GM21447 (cell line): ENCODE measurements at regions not wholly inside any gene's neighbourhood (a gene's known extent, or its start where the extent isn't known, plus 50 kb on each side); places are given as distances from the start of the nearest gene placed in this dataset.
"Not testable (repeated sequence)": the region's sequence is repeated elsewhere in the genome, so short reads cannot be mapped to it uniquely, and the experiment has no call there.

Source experiments
- ATAC-seq: cut with Tn5 transposase; IDR thresholded peaks from one replicate; pipeline ENCODE4 v1.9.1; 2021; ENCODE audit not compliant: unreplicated experiment

- ATAC-seq = not testable (repeated sequence)
Observed at GRCh38 chr6:30807566-30807965, 63.2 kb upstream of the IER3 start.

GRCh38 chr6:30806581-30807183 is 62.3 kb upstream of the IER3 start:
- no peak for ATAC-seq

- no peak for ATAC-seq
Observed at GRCh38 chr6:30804333-30804732, 60.0 kb upstream of the IER3 start.

- ATAC-seq = no peak
Observed at GRCh38 chr6:30802731-30803130, 58.4 kb upstream of the IER3 start.

- no peak for ATAC-seq
Observed at GRCh38 chr6:30801950-30802349, 57.6 kb upstream of the IER3 start.

GRCh38 chr6:30800871-30801270 is 56.5 kb upstream of the IER3 start:
- ATAC-seq = no peak

GRCh38 chr6:30799210-30799609 is 54.9 kb upstream of the IER3 start:
- ATAC-seq = no peak

- no peak for ATAC-seq
Observed at GRCh38 chr6:30798494-30798893, 54.1 kb upstream of the IER3 start.

GRCh38 chr6:30795549-30796293 is 51.4 kb upstream of the IER3 start:
- no peak for ATAC-seq
